ENCODE measurements at regions not wholly inside any gene's neighbourhood (a gene's known extent, or its start where the extent isn't known, plus 50 kb on each side); places are given as distances from the start of the nearest gene placed in this dataset.

- TF ChIP-seq SUZ12 (IDR thresholded peaks at IDR 0.05; ENCODE audit: extremely low read depth, insufficient read depth, insufficient read length) (no peak), YY1 (IDR thresholded peaks at IDR 0.05; ENCODE audit: insufficient read depth, insufficient read length) (no peak), ZNF274 (IDR thresholded peaks at IDR 0.05; ENCODE audit: low read depth, low read length) (no peak)
These were observed 120.8 kb downstream of the TYW3 start for GRCh38 chr1:74853756-74854155.
